H1 (cell line): ENCODE measurements at regions not wholly inside any gene's neighbourhood (a gene's known extent, or its start where the extent isn't known, plus 50 kb on each side); places are given as distances from the start of the nearest gene placed in this dataset.

Source experiments
- CTCF ChIA-PET: fragments of 300-600 bp; sonication (Branson Sonifier 250); formaldehyde crosslinking; loops from one replicate; lab custom pipeline; 2021; ENCODE audit not compliant: partially characterized antibody; lab: Charles Lee
- POLR2A ChIA-PET: fragments of 300-600 bp; sonication (Branson Sonifier 250); formaldehyde crosslinking; loops from one replicate; lab custom pipeline; 2021; ENCODE audit warnings: inconsistent platforms; ENCODE audit not compliant: partially characterized antibody; lab: Charles Lee
- DNase-seq, 2 experiments: peaks; one replicate each; pipeline versions ENCODE4 v3.0.0 to v3.0.0-alpha.2; 2010 to 2022; ENCODE audit warnings: low spot score in 2 of 2, low read depth in 1 of 2, mixed read lengths in 1 of 2
- FAIRE-seq: peaks from 2 replicates; lab custom pipeline; 2011; peaks lifted over from hg19 to GRCh38; lab: Jason Lieb, UNC
- H2AFZ ChIP-seq: 2 replicates; pipeline ENCODE4 v1.8.1; 2012; ENCODE audit warnings: low read length, inconsistent platforms
- H2AK5ac ChIP-seq: 2 replicates; pipeline ENCODE4 v1.6.1; 2013; ENCODE audit warnings: low read depth, low read length
- H2BK120ac ChIP-seq: replicated peaks from 2 replicates; pipeline ENCODE3; 2013; ENCODE audit warnings: low read depth, low read length, inconsistent platforms
- H2BK12ac ChIP-seq: 2 replicates; pipeline ENCODE4 v1.6.1; 2013; ENCODE audit warnings: low read depth, low read length
- H2BK15ac ChIP-seq: 2 replicates; pipeline ENCODE4 v1.6.1; 2013; ENCODE audit warnings: low read length
- H2BK20ac ChIP-seq: 2 replicates; pipeline ENCODE4 v1.6.1; 2013; ENCODE audit warnings: low read length
- H2BK5ac ChIP-seq: 2 replicates; pipeline ENCODE4 v1.6.1; 2013; ENCODE audit warnings: low read depth, low read length
- H3K14ac ChIP-seq: 2 replicates; pipeline ENCODE4 v1.6.1; 2013; ENCODE audit warnings: inconsistent platforms; ENCODE audit not compliant: insufficient read length
- H3K18ac ChIP-seq: 2 replicates; pipeline ENCODE4 v1.6.1; 2013; ENCODE audit warnings: low read length; ENCODE audit errors: extremely low read depth
- H3K23ac ChIP-seq: 2 replicates; pipeline ENCODE4 v1.6.1; 2013; ENCODE audit warnings: inconsistent platforms; ENCODE audit not compliant: insufficient read length
- H3K23me2 ChIP-seq: 2 replicates; pipeline ENCODE4 v1.6.1; 2013; ENCODE audit warnings: low read depth, low read length
- H3K27ac ChIP-seq: 2 replicates; pipeline ENCODE4 v1.6.1; 2011; ENCODE audit warnings: low read depth, low read length, inconsistent platforms
- H3K27me3 ChIP-seq, 4 experiments: replicated peaks in 1 of 4; 1 replicate in 1 of 4; 2 replicates in 3 of 4; pipeline versions ENCODE4 v1.6.1 to v1.8.1; 2011 to 2013; ENCODE audit warnings: low read length in 3 of 4, mild to moderate bottlenecking in 3 of 4, inconsistent platforms in 2 of 4, mixed read lengths in 2 of 4, moderate library complexity in 1 of 4; ENCODE audit not compliant: control insufficient read depth in 3 of 4, insufficient read depth in 3 of 4; ENCODE audit errors: extremely low read depth in 1 of 4
- H3K36me3 ChIP-seq, 4 experiments: 2 replicates each; pipeline versions ENCODE4 v1.6.1 to v1.8.1; 2011 to 2013; ENCODE audit warnings: mild to moderate bottlenecking in 4 of 4, low read length in 3 of 4, moderate library complexity in 2 of 4, control low read depth in 1 of 4, inconsistent platforms in 1 of 4; ENCODE audit not compliant: insufficient read depth in 4 of 4, control insufficient read depth in 2 of 4
- H3K4ac ChIP-seq: replicated peaks from 2 replicates; pipeline ENCODE3; 2013; ENCODE audit warnings: low read length, low read depth, mixed read lengths, inconsistent platforms; ENCODE audit not compliant: insufficient read length
- H3K4me1 ChIP-seq, 4 experiments: replicated peaks in 1 of 4; 1 replicate in 1 of 4; 2 replicates in 3 of 4; pipeline versions ENCODE4 v1.6.1 to v1.8.1; 2011 to 2013; ENCODE audit warnings: low read length in 3 of 4, inconsistent platforms in 2 of 4, mixed read lengths in 1 of 4; ENCODE audit not compliant: insufficient read depth in 4 of 4, control insufficient read depth in 3 of 4
- H3K4me2 ChIP-seq, 2 experiments: 2 replicates each; pipeline versions ENCODE4 v1.6.1 to v1.8.1; 2011 to 2013; ENCODE audit warnings: low read depth in 2 of 2, low read length in 2 of 2, control low read depth in 1 of 2, inconsistent platforms in 1 of 2, mild to moderate bottlenecking in 1 of 2; ENCODE audit not compliant: insufficient read depth in 1 of 2
- H3K4me3 ChIP-seq, 4 experiments: fragments of 200-600, 300-600 bp in 1 of 4; sonication (generic), shearing (Covaris generic), sonication (Bioruptor Twin) in 1 of 4; 2 replicates each; pipeline versions ENCODE4 v1.5.1 to v1.8.1; 2011 to 2016; ENCODE audit warnings: low read length in 4 of 4, low read depth in 3 of 4, control low read depth in 2 of 4, inconsistent platforms in 2 of 4, mild to moderate bottlenecking in 2 of 4, mixed read lengths in 1 of 4, moderate library complexity in 1 of 4; ENCODE audit not compliant: insufficient read depth in 2 of 4; ENCODE audit errors: extremely low read depth in 1 of 4
- H3K56ac ChIP-seq: replicated peaks from 2 replicates; pipeline ENCODE3; 2013; ENCODE audit warnings: low read depth, mild to moderate bottlenecking, mixed read lengths, low read length, inconsistent platforms; ENCODE audit not compliant: insufficient read length
- H3K79me1 ChIP-seq: 2 replicates; pipeline ENCODE4 v1.6.1; 2013; ENCODE audit warnings: low read depth, low read length, control low read depth
- H3K79me2 ChIP-seq, 2 experiments: 2 replicates each; pipeline versions ENCODE4 v1.6.1 to v1.8.1; 2012 to 2013; ENCODE audit warnings: low read length in 2 of 2, mild to moderate bottlenecking in 2 of 2, inconsistent platforms in 1 of 2; ENCODE audit not compliant: insufficient read depth in 2 of 2, control insufficient read depth in 1 of 2
- H3K9ac ChIP-seq, 4 experiments: replicated peaks in 1 of 4; 1 replicate in 1 of 4; 2 replicates in 3 of 4; pipeline versions ENCODE4 v1.6.1 to v1.8.1; 2011 to 2013; ENCODE audit warnings: low read depth in 3 of 4, low read length in 3 of 4, control low read depth in 2 of 4, mild to moderate bottlenecking in 2 of 4, moderate library complexity in 2 of 4, inconsistent platforms in 1 of 4; ENCODE audit errors: extremely low read depth in 1 of 4
- H3K9me3 ChIP-seq, 2 experiments: 2 replicates each; pipeline versions ENCODE4 v1.6.1 to v1.8.1; 2012 to 2013; ENCODE audit warnings: mild to moderate bottlenecking in 2 of 2, moderate library complexity in 2 of 2, control low read depth in 1 of 2, inconsistent platforms in 1 of 2, low read depth in 1 of 2, low read length in 1 of 2, mixed read lengths in 1 of 2; ENCODE audit not compliant: insufficient read depth in 2 of 2
- H4K20me1 ChIP-seq, 2 experiments: replicated peaks in 1 of 2; 2 replicates each; pipeline versions ENCODE3 to v1.8.1; 2011 to 2013; ENCODE audit warnings: inconsistent platforms in 2 of 2, low read length in 2 of 2, mild to moderate bottlenecking in 1 of 2; ENCODE audit not compliant: insufficient read depth in 2 of 2, control insufficient read depth in 1 of 2
- H4K5ac ChIP-seq: 2 replicates; pipeline ENCODE4 v1.6.1; 2013; ENCODE audit warnings: low read length, low read depth, mixed read lengths, inconsistent platforms; ENCODE audit not compliant: insufficient read length
- H4K8ac ChIP-seq: 2 replicates; pipeline ENCODE4 v1.8.0; 2013; ENCODE audit warnings: mild to moderate bottlenecking, moderate library complexity, low read length, inconsistent platforms; ENCODE audit not compliant: insufficient read depth; ENCODE audit errors: extremely low read depth
- H4K91ac ChIP-seq: replicated peaks from 2 replicates; pipeline ENCODE3; 2013; ENCODE audit warnings: low read length, mixed read lengths, inconsistent platforms; ENCODE audit not compliant: insufficient read length
- HDAC2 ChIP-seq, 2 experiments: fragments of 300-600 bp in 1 of 2; sonication (generic) in 1 of 2; IDR thresholded peaks; 2 replicates each; pipeline ENCODE4 v1.6.1; 2011 to 2012; ENCODE audit warnings: low read depth in 2 of 2, low read length in 2 of 2, mild to moderate bottlenecking in 2 of 2, moderate library complexity in 2 of 2, borderline replicate concordance in 1 of 2, inconsistent platforms in 1 of 2
- NANOG ChIP-seq: IDR thresholded peaks from 2 replicates; pipeline ENCODE4 v1.6.1; 2011; ENCODE audit warnings: low read length, low read depth, mild to moderate bottlenecking, inconsistent platforms; ENCODE audit not compliant: insufficient read depth, poor library complexity, severe bottlenecking
- SIX5 ChIP-seq: IDR thresholded peaks from 2 replicates; pipeline ENCODE4 v1.6.1; 2011; ENCODE audit warnings: mild to moderate bottlenecking, low read depth, low read length
- SP2 ChIP-seq: IDR thresholded peaks from 2 replicates; pipeline ENCODE4 v1.6.1; 2012; ENCODE audit warnings: mild to moderate bottlenecking, low read length, inconsistent platforms
- SRF ChIP-seq: IDR thresholded peaks from 2 replicates; pipeline ENCODE4 v1.6.1; 2011; ENCODE audit warnings: mild to moderate bottlenecking, low read depth, low read length, moderate library complexity
- WGBS, 2 experiments: shearing (Covaris generic) in 1 of 2; methylation state at CpG; one replicate each; pipeline versions ENCODE4 v1.1.6 to v1.1.7; 2013 to 2015; ENCODE audit warnings: low lambda C conversion rate in 2 of 2, mixed read lengths in 2 of 2, inconsistent platforms in 1 of 2, low coverage in 1 of 2, missing lambda C conversion rate in 1 of 2; ENCODE audit not compliant: insufficient replicate concordance in 2 of 2, insufficient coverage in 1 of 2, insufficient read length in 1 of 2; ENCODE audit errors: extremely low coverage in 1 of 2, missing lambda C conversion rate in 1 of 2; 5-methylcytosine and 5-hydroxymethylcytosine counted together
- TF ChIP-seq, protein P1 (sequence below): IDR thresholded peaks from 2 replicates; pipeline ENCODE4 v1.6.1; 2012; ENCODE audit warnings: inconsistent platforms

GRCh38 chr5:39648085-39648847, 223.5 kb upstream of the DAB2 start:
- TF ChIP-seq NANOG (no peak), SP2 (no peak), HDAC2 (IDR thresholded peaks at IDR 0.05; ENCODE audit: borderline replicate concordance in 1 of 2, low read depth in 2 of 2, low read length in 2 of 2) (no peak), SRF (no peak), SIX5 (no peak)
- TF ChIP-seq, protein P1, sequence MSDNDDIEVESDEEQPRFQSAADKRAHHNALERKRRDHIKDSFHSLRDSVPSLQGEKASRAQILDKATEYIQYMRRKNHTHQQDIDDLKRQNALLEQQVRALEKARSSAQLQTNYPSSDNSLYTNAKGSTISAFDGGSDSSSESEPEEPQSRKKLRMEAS = no peak
- Histone ChIP-seq H3K14ac (no peak overlapping the region), H3K79me1 (no peaks in the 10 kb centered on the region), H3K4me3 (no peak overlapping the region), H4K20me1 (no peaks in the 10 kb centered on the region), H3K27me3 (no peaks in the 10 kb centered on the region), H2BK120ac (no peak overlapping the region), H2BK20ac (no peak overlapping the region), H4K5ac (no peak overlapping the region), H3K27ac (no peak overlapping the region), H4K91ac (no peak overlapping the region), H3K4me1 (no peaks in the 10 kb centered on the region), H3K23ac (no peak overlapping the region), H3K23me2 (no peaks in the 10 kb centered on the region), H3K18ac (no peak overlapping the region), H2AFZ (no peak overlapping the region), H3K79me2 (no peaks in the 10 kb centered on the region), H3K56ac (no peak overlapping the region), H3K9ac (no peak overlapping the region), H3K36me3 (no peaks in the 10 kb centered on the region), H3K4ac (no peak overlapping the region), H3K9me3 (no peaks in the 10 kb centered on the region), H2BK15ac (no peak overlapping the region), H2BK5ac (no peak overlapping the region), H2BK12ac (no peak overlapping the region), H3K4me2 (no peak overlapping the region), H2AK5ac (no peak overlapping the region), H4K8ac (no peak overlapping the region)
- POLR2A ChIA-PET = no interaction called here
- CTCF ChIA-PET = interaction anchor here (0.7 to 1.2 kb wide), 5 partner anchors 43 to 300 kb away, joined by 3 to 5 read pairs (median 3); no protein-coding TSS in a partner anchor
- no peak for FAIRE-seq
- no peak for DNase-seq
- WGBS, 2 experiments = 89% methylated on average over 3 of the region's 3 CpGs; no CpG with 5 or more reads in 1 of the 2 experiments
